ENCODE measurements at regions not wholly inside any gene's neighbourhood (a gene's known extent, or its start where the extent isn't known, plus 50 kb on each side); places are given as distances from the start of the nearest gene placed in this dataset.

DNA sequence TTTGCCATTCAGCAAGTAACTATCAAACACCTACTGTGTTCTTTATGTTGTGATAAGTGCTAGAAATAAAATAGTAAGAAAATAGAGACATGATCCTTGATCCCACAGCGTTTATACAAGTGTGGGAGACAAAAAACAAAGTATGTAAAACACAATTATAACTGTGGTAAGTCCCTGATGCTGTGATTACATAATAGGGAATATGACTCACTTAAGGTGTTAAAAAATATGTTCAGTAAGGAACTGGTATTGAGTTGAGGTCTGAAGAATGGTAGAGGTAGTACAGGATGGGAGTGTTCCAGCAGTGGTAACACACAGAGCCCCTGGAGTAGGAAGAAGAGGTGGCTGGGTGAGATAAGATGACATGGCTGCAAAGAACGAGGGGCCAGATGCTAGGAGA is 132.1 kb upstream of the TMC3 start:
- TF ChIP-seq, protein P1, sequence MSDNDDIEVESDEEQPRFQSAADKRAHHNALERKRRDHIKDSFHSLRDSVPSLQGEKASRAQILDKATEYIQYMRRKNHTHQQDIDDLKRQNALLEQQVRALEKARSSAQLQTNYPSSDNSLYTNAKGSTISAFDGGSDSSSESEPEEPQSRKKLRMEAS (CRISPR knock-in tag; IDR thresholded peaks at IDR 0.05): no peak
- TF ChIP-seq, protein P2, sequence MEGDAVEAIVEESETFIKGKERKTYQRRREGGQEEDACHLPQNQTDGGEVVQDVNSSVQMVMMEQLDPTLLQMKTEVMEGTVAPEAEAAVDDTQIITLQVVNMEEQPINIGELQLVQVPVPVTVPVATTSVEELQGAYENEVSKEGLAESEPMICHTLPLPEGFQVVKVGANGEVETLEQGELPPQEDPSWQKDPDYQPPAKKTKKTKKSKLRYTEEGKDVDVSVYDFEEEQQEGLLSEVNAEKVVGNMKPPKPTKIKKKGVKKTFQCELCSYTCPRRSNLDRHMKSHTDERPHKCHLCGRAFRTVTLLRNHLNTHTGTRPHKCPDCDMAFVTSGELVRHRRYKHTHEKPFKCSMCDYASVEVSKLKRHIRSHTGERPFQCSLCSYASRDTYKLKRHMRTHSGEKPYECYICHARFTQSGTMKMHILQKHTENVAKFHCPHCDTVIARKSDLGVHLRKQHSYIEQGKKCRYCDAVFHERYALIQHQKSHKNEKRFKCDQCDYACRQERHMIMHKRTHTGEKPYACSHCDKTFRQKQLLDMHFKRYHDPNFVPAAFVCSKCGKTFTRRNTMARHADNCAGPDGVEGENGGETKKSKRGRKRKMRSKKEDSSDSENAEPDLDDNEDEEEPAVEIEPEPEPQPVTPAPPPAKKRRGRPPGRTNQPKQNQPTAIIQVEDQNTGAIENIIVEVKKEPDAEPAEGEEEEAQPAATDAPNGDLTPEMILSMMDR (IDR thresholded peaks at IDR 0.05): no peak
